ENCODE measurements at regions not wholly inside any gene's neighbourhood (a gene's known extent, or its start where the extent isn't known, plus 50 kb on each side); places are given as distances from the start of the nearest gene placed in this dataset.

DNA sequence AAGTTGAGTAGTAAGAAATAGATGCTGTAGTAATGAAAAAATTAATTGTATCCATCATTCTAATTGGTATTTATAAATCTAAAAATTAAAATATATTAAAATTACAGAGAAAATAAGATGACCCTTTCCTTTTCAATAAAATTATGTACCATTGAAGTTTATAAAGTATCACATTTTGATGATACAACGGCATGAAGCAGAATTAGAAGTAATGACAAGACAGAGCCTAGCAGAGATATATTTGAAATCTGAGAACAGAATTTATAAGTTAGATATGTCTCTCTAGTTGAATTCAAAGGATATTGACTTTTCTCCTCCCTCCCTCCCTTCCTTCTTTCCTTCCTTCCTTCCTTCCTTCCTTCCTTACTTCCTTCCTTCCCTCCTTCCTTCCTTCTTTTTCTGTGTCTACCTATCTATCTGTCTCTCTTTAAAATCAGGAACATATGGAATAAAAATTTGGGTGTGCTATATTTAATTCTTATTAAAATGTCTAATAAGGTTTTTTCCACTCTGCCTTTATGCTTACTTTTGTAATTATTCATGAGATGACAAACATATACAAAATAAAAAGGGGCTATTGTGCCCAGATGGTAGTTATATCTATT is 258.5 kb upstream of the CD180 start:
- H3K4me1 Mint-ChIP-seq (ENCODE audit: low read depth) = peaks cover 21% of the 10 kb centered on the region
- no peaks in the 10 kb centered on the region for H3K27me3 Mint-ChIP-seq (ENCODE audit: low read depth)
- no peak overlapping the region for H3K4me3 Mint-ChIP-seq
- DNase-seq (no peak), ATAC-seq (replicated peaks in 1 of 2) (no peak)
- no peaks in the 10 kb centered on the region for H3K9me3 Mint-ChIP-seq
- H3K36me3 Mint-ChIP-seq (ENCODE audit: insufficient read depth in 2 of 2) = no peaks in the 10 kb centered on the region
- H3K27ac Mint-ChIP-seq = no peak overlapping the region

DNA sequence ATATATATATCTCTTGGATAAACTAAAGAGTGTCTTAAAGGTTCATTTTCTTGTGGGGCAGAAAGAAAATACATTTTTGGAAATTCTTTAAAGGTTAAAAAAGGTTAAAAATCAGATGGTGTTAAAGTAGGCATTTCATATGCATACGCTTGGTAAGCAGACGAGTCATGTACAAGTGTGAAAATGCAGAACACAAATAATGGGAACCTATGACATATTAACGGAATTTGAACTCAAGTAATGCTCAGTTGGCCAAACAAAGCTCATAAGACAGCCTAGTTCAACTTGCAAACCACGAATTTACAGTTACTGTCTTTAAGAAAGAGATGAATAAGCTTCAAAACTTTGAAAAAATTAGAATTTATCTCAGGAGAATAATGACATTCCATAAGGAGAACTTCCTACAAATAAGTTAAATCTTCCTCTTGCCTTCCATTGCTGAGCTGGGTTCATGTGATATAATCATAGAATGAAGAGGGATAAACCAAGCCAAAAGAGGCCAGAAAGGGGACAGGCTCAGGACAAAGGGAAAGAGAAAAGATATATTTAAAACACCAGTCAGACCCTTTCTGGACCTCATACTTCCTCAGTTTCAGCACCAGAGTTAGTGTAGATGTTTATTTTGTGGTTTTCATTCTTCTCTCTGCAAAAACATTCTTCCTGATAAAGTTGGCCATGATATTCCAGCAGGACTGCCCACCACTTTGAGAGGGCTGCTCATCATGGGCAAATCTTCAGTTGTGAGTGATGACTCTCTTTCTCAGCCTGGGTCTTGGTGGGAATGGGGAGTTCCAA is 256.7 kb upstream of the CD180 start:
- Mint-ChIP-seq H3K4me3 (no peak overlapping the region), H3K4me1 (ENCODE audit: low read depth) (peaks cover 21% of the 10 kb centered on the region), H3K27ac (no peak overlapping the region), H3K36me3 (ENCODE audit: insufficient read depth in 2 of 2) (no peaks in the 10 kb centered on the region), H3K27me3 (ENCODE audit: low read depth) (peaks cover 6% of the 10 kb centered on the region), H3K9me3 (peaks cover 0 to 3% of the 10 kb centered on the region in 2 donors)
- ATAC-seq (replicated peaks in 1 of 2) (no peak), DNase-seq (no peak)

DNA sequence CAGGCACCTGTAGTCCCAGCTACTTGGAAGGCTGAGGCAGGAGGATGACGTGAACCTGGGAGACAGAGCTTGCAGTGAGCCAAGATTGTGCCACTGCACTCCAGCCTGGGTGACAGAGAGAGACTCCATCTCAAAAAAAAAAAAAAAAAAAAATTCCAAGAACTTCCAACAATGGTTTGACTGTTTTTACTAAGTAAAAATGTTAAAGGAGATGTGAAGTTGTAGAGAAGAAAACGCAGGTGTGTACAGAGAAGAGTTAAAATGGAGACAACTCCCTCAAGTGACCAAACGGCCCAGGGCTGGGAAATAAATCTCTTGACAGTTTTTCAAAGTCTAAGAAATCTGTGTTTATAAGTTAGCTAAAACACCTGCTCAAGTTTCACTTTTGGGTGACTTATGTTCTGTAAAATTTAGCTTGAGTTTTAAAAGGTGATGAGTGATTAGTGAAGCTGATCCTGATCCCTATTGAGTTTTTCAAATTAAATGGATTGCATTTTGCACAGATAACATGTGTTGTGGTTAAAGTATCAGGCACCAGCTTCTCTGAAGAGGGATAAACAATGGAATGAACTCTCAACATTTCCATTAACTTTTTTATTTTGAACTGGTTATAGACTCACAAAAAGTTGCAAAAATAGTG is 255.2 kb upstream of the CD180 start:
- ATAC-seq (replicated peaks in 1 of 2) = no peak
- no peak overlapping the region for H3K4me3 Mint-ChIP-seq
- no peak overlapping the region for H3K27ac Mint-ChIP-seq
- no peak for DNase-seq
- H3K4me1 Mint-ChIP-seq (ENCODE audit: low read depth) = peaks cover 14% of the 10 kb centered on the region
- H3K36me3 Mint-ChIP-seq (ENCODE audit: insufficient read depth in 2 of 2) = no peaks in the 10 kb centered on the region
- peaks cover 6% of the 10 kb centered on the region for H3K27me3 Mint-ChIP-seq (ENCODE audit: low read depth)
- peaks cover 0 to 3% of the 10 kb centered on the region in 2 donors for H3K9me3 Mint-ChIP-seq

DNA sequence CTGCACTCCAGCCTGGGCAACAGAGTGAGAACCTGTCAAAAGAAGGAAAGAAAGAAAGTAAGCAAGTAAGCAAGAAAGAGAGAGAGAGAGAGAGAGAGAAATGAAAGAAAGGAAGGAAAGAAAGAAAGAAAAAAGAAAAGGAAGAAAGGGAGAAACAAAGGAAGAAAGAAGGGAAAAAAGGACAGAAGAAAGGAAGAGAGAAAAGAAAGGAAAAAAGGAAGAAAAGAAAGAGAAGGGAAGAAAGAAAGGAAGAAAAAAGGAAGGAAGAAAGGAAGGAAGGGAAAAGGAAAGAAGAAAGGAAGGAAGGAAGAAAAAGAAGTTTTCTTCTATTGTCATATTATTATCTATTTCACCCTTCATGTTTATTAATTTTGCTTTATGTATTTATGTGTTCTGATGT is 251.1 kb upstream of the CD180 start:
- Mint-ChIP-seq H3K27me3 (ENCODE audit: low read depth) (peaks cover 6% of the 10 kb centered on the region), H3K4me1 (ENCODE audit: low read depth) (no peaks in the 10 kb centered on the region), H3K9me3 (peaks cover 0 to 5% of the 10 kb centered on the region in 2 donors), H3K4me3 (no peak overlapping the region), H3K36me3 (ENCODE audit: insufficient read depth in 2 of 2) (no peaks in the 10 kb centered on the region), H3K27ac (no peak overlapping the region)
- no peak for DNase-seq
- no peak for ATAC-seq (replicated peaks in 1 of 2)

DNA sequence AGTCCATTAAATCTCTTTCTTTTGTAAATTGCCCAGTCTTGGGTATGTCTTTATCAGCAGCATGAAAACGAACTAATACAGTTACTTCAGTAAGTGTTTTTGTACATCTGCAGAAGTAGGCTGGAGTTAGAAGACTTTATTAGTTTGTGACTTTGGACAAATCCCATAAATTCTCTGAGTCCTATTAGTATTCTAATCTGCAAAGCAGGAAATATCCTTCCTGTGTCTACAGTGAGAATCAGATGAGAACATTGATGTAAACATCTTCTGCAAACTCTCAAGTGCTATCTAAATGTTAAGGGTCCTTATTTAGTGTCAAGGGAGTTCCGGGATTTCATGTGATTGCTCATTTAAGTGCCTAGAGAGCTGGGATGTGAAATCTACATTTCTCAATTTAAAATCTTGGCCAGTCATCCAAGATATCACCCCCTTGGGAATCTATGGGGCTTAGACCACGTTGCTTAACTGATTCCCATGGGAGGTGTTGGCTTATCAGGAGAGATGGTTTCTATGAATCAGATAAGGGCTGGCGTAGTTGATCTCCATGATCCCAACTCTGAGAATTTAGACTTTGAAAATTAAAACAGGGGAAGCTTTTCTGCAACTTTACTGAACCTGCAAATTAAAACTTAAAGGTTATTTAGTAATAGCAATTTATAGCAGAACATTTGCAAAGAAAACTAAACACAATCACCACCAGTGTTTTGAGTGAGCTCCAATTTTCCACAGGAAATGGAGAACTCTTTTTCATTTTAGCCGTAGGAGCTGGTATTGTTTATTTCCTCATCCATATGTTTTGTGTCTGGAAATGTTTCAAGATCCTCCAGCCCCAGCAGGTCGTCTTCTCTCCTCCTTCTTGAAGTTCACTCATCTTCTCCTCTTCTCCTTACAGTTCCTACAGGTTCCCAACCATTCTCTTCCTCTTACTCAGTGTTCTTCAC is 241.6 kb upstream of the CD180 start:
- Mint-ChIP-seq H3K36me3 (ENCODE audit: insufficient read depth in 2 of 2) (no peaks in the 10 kb centered on the region), H3K9me3 (peaks cover 0 to 4% of the 10 kb centered on the region in 2 donors), H3K4me3 (no peak overlapping the region), H3K27me3 (ENCODE audit: low read depth) (peaks cover 9% of the 10 kb centered on the region), H3K4me1 (ENCODE audit: low read depth) (no peaks in the 10 kb centered on the region), H3K27ac (no peak overlapping the region)
- no peak for ATAC-seq (replicated peaks in 1 of 2)
- DNase-seq = no peak

DNA sequence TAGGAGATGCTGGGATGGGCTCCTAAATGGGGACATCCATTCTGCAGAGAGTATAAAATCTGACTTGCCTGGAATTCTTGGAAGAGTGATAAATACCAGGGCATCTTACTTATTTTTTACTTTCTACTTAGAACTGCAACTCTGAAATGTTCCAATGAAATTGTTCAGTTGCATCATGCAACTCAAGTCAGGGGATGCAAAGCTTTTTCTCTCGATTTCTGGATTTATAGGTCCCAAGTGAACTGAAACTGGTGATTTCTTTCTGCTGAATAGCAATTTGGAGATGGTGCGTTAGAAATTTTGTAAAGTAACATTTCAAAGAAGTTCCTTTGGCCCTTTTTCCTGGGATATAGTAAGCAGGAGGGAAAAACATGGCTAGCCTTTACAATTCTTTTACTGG is 238.4 kb upstream of the CD180 start:
- Mint-ChIP-seq H3K9me3 (peaks cover 0 to 4% of the 10 kb centered on the region in 2 donors), H3K27ac (no peak overlapping the region), H3K4me1 (ENCODE audit: low read depth) (no peaks in the 10 kb centered on the region), H3K36me3 (ENCODE audit: insufficient read depth in 2 of 2) (no peaks in the 10 kb centered on the region), H3K4me3 (no peak overlapping the region), H3K27me3 (ENCODE audit: low read depth) (peaks cover 9% of the 10 kb centered on the region)
- DNase-seq (no peak), ATAC-seq (replicated peaks in 1 of 2) (no peak)

DNA sequence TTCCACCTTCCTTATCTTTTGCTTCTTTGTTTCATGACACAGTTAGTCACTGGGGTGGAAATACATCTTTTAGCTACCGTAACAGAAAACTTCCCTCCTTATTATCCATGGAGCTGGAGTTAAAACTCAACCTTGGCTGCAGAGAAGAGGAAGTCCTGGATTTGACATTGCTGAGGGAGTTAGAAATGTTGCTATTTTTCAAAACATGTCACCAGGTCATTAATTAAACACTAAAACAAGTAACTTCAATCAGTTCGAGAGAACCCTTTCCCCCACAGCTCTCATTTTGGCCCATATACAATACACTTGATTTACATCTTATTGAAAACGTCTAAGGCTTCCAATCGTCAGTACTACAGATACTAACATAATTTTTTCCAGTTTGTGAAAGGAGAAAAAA is 237.9 kb upstream of the CD180 start:
- Mint-ChIP-seq H3K4me3 (no peak overlapping the region), H3K27ac (no peak overlapping the region), H3K4me1 (ENCODE audit: low read depth) (no peaks in the 10 kb centered on the region), H3K27me3 (ENCODE audit: low read depth) (peaks cover 9% of the 10 kb centered on the region), H3K36me3 (ENCODE audit: insufficient read depth in 2 of 2) (no peaks in the 10 kb centered on the region), H3K9me3 (peaks cover 0 to 4% of the 10 kb centered on the region in 2 donors)
- DNase-seq (no peak), ATAC-seq (replicated peaks in 1 of 2) (no peak)

DNA sequence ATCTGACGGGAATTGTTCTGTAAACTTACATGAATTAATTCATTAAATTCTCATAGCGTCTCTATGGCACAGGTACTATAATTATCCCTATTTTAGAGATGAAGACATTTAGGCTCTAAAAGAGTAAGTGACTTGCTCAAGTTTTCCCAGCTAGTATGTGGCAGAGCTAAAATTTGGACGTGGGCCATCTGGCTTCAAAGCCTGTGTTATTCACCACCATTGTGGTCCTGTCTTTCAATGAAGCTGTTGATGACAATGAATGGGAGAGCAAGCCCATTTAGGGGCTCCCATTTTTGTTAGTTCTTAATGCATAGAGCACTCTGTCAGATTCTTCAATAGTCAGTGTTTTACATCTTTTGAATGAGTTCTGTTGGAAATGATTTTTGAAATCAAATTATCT is 236.0 kb upstream of the CD180 start:
- Mint-ChIP-seq H3K9me3 (no peaks in the 10 kb centered on the region), H3K27ac (no peak overlapping the region), H3K36me3 (ENCODE audit: insufficient read depth in 2 of 2) (no peaks in the 10 kb centered on the region), H3K4me3 (no peak overlapping the region), H3K27me3 (ENCODE audit: low read depth) (no peaks in the 10 kb centered on the region), H3K4me1 (ENCODE audit: low read depth) (no peaks in the 10 kb centered on the region)
- DNase-seq (no peak), ATAC-seq (replicated peaks in 1 of 2) (no peak)

DNA sequence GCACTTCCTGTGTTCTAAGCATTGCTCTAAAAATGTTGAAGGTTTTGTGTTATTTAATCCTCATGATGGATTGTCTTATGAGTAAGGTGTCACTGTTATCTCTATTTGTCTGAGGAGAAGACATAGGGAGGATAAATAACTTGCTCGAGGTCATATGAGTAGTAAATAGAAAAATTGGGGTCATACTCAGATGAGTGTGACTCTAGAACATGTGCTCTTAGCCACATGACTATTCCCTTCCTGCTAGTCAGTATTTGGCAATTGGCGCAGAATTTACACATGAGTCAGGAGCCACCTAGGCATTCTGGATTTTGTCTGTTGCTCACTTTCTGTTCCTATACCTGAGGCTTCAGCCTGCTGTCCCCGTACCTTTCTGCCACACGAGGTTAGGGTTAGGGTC is 234.6 kb upstream of the CD180 start:
- DNase-seq (no peak), ATAC-seq (replicated peaks in 1 of 2) (no peak)
- Mint-ChIP-seq H3K27ac (no peak overlapping the region), H3K4me1 (ENCODE audit: low read depth) (no peaks in the 10 kb centered on the region), H3K36me3 (ENCODE audit: insufficient read depth in 2 of 2) (no peaks in the 10 kb centered on the region), H3K4me3 (no peak overlapping the region), H3K27me3 (ENCODE audit: low read depth) (no peaks in the 10 kb centered on the region), H3K9me3 (no peaks in the 10 kb centered on the region)

DNA sequence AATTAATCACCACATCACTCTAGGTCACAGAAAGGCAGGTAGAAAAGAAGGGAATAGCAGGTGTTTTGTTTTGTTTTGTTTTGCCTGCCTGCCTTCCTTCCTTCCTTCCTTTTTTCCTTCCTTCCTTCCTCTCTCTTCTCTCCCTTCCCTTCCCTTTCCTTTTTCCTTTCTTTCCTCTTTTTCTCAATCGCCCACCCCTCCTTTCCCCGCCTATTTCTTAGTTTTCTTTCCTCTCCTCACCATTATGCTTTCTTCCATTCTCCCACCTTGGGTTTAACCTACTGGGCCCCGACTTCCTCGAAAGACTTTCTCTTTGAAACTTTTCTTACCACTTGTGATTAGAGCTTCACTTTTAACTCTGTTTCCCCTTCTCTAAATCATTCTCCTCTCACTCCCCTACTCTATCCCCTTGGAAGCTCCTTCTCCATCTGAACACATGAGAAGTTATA is 231.3 kb upstream of the CD180 start:
- no peaks in the 10 kb centered on the region for H3K9me3 Mint-ChIP-seq
- DNase-seq (no peak), ATAC-seq (replicated peaks in 1 of 2) (no peak)
- no peaks in the 10 kb centered on the region for H3K27me3 Mint-ChIP-seq (ENCODE audit: low read depth)
- no peak overlapping the region for H3K27ac Mint-ChIP-seq
- H3K4me3 Mint-ChIP-seq = no peak overlapping the region
- H3K4me1 Mint-ChIP-seq (ENCODE audit: low read depth) = no peaks in the 10 kb centered on the region
- no peaks in the 10 kb centered on the region for H3K36me3 Mint-ChIP-seq (ENCODE audit: insufficient read depth in 2 of 2)

DNA sequence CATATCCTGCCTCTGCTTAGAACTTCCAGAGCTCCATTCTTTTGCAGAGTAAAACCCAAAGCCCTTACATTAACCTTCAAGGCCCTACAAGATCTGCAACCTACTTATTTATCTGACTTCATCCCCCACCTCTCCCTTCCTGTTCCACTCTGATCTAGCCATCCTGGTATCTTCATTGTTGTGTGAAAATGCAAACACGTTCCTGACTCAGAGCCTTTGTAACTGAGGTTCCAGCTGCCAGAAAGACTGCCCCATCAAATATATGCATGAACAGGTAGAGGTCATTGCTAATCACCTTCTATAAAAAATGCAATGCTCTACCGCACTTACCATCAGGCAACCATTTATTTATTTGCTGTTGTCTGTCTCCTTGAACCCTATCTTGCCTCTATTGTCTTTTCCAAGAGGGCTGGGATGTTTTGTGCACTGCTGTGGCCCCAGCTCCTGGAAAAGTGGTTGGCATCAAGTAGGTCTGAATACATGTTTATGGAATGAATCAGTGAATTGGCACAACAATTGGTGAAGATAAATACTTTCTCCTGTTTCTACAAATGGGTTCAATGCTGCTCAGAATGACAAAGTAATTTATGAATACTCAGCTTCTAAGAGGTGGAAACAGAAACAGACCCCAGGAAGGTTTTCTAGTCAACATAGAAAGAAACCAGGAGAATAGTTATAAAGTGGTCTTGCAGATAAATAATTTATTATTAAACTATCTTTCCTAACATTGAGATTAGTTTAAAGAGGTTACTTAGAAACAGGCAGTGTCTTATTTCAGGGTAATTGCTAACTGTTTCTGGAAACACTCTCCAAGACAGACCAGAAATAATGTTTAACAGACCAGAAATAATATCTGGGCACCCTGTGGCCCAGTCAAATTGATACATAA is 230.6 kb upstream of the CD180 start:
- Mint-ChIP-seq H3K9me3 (peaks cover under 1% of the 10 kb centered on the region in 2 donors), H3K36me3 (ENCODE audit: insufficient read depth in 2 of 2) (peaks cover under 1% of the 10 kb centered on the region in 2 donors), H3K27ac (no peak overlapping the region), H3K4me1 (ENCODE audit: low read depth) (peaks cover 2% of the 10 kb centered on the region), H3K4me3 (no peak overlapping the region), H3K27me3 (ENCODE audit: low read depth) (no peaks in the 10 kb centered on the region)
- no peak for DNase-seq
- no peak for ATAC-seq (replicated peaks in 1 of 2)

DNA sequence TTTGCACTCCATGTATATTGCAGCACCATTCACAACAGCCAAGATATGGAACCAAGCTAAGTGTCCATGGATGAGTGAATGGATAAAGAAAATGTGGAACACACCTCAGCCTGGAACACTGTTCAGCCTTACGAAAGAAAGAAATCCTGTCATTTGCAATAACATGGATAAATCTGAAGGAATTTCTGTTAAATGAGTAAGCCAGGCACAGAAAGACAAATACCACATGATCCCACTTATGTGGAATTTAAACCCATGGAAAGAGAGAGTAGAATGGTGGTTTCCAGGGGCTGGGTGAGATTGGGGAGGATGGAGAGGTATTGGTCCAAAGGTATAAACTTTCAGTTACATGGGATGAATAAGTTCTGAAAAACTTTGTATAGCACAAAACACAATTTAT is 228.9 kb upstream of the CD180 start:
- Mint-ChIP-seq H3K4me3 (no peak overlapping the region), H3K27me3 (ENCODE audit: low read depth) (no peaks in the 10 kb centered on the region), H3K9me3 (peaks cover 2 to 4% of the 10 kb centered on the region in 2 donors), H3K36me3 (ENCODE audit: insufficient read depth in 2 of 2) (peaks cover 2 to 3% of the 10 kb centered on the region in 2 donors), H3K4me1 (ENCODE audit: low read depth) (peaks cover 6% of the 10 kb centered on the region), H3K27ac (no peak overlapping the region)
- no peak for ATAC-seq (replicated peaks in 1 of 2)
- no peak for DNase-seq

All from activated T-cell treated with anti-CD3 and anti-CD28 coated beads, Interleukin-2, amount 50 U/mL, for 72 hours (primary cell).